ENCODE measurements at regions not wholly inside any gene's neighbourhood (a gene's known extent, or its start where the extent isn't known, plus 50 kb on each side); places are given as distances from the start of the nearest gene placed in this dataset.
A peak's percentile ranks its signal among the peaks of the same experiment; 100 is the strongest.

DNA sequence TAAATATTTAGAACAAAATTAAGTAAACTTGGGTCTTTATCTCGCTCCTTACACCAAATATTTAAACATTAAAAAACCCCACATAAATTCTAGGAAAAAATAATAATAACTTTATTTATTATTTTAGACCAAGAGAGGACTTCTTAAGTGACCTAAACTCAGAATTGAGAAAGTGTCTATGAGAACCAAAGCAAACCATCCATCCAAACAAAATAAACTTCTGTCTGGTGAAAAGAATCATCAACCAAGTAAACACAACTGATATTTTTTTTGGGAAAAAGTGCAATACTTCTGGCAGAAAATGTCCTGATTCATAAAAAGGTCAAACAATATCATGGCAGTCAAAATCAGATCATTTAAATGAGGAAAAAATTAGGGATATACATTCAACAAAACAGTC, 533.0 kb downstream of the SPRY1 start:
- H3K27ac ChIP-seq: peak overlapping the region in 2 of 10 donors; percentile 23 to 33
- no peak for TF ChIP-seq CTCF (IDR thresholded peaks at IDR 0.05)
- WGBS, 2 donors: 88 to 100% methylated on average over 1 of the region's 1 CpG

DNA sequence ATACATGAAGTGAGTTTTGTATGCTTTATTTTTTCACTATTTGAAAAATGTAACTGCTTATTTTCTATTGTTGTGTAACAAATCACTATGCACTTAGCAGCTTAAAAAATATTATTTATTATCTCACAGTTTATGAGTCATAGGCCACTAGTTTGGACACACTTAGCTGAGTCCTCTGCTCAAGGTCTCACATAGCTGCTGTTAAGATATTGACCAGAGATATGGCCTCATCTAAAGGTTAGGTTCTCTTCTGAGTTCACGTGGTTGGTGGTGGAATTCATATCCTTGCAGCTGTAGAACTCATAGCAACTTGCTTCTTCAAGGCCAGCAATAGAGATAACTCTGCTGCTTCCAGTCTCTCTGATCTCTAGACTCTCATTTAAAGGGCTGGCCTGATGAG, 534.4 kb downstream of the SPRY1 start:
- no peaks in the 10 kb centered on the region for H3K27me3 ChIP-seq
- no peak overlapping the region for H3K4me3 ChIP-seq
- DNase-seq (no peak), ATAC-seq (peak in 1 of 8 donors; percentile 71)
- no peaks in the 10 kb centered on the region for H3K9me3 ChIP-seq
- intact Hi-C loops (cut with DNase I): loop anchor here in 1 of 10 donors (2.0 kb wide), 1 partner anchor 34 kb away; no protein-coding TSS in a partner anchor
- H3K36me3 ChIP-seq: no peaks in the 10 kb centered on the region
- peaks cover 0 to 12% (median 8%) of the 10 kb centered on the region in 9 donors for H3K4me1 ChIP-seq
- 80 to 91% methylated on average over 1 of the region's 1 CpG for WGBS, 2 donors
- TF ChIP-seq CTCF (IDR thresholded peaks at IDR 0.05): no peak
- H3K27ac ChIP-seq: peak overlapping the region in 1 of 10 donors; percentile 23

More for the DNA sequence above, 533.0 kb downstream of the SPRY1 start:
- intact Hi-C loops (cut with DNase I): no loop called here
- ATAC-seq: no peak
- DNase-seq: no peak
- no peaks in the 10 kb centered on the region for H3K9me3 ChIP-seq
- H3K36me3 ChIP-seq: no peaks in the 10 kb centered on the region
- no peaks in the 10 kb centered on the region for H3K27me3 ChIP-seq
- no peak overlapping the region for H3K4me3 ChIP-seq
- H3K4me1 ChIP-seq: peaks cover 0 to 10% (median 8%) of the 10 kb centered on the region in 9 donors

GRCh38 chr4:123934096-123934495, 537.5 kb downstream of the SPRY1 start:
- no peak overlapping the region for H3K4me3 ChIP-seq
- no peaks in the 10 kb centered on the region for H3K36me3 ChIP-seq
- no peak for ATAC-seq
- no peaks in the 10 kb centered on the region for H3K27me3 ChIP-seq
- no peak overlapping the region for H3K27ac ChIP-seq
- no peaks in the 10 kb centered on the region for H3K9me3 ChIP-seq
- H3K4me1 ChIP-seq: peaks cover 0 to 32% (median 13%) of the 10 kb centered on the region in 9 donors
- intact Hi-C loops (cut with DNase I): no loop called here
- no peak for TF ChIP-seq CTCF (IDR thresholded peaks at IDR 0.05)
- 90 to 96% methylated on average over 2 of the region's 2 CpGs for WGBS, 2 donors
- no peak for DNase-seq

- ATAC-seq: peak in 4 of 8 donors; percentile 18 to 31 (median 27)
- peaks cover 0 to 39% (median 19%) of the 10 kb centered on the region in 9 donors for H3K4me1 ChIP-seq
- 21 to 43% methylated on average over 2 of the region's 2 CpGs for WGBS, 2 donors
- no peak overlapping the region for H3K4me3 ChIP-seq
- peak overlapping the region in 4 of 10 donors; percentile 13 to 46 (median 32) for H3K27ac ChIP-seq
- intact Hi-C loops (cut with DNase I): no loop called here
- no peak for TF ChIP-seq CTCF (IDR thresholded peaks at IDR 0.05)
- DNase-seq: no peak
- no peaks in the 10 kb centered on the region for H3K36me3 ChIP-seq
- no peaks in the 10 kb centered on the region for H3K9me3 ChIP-seq
- no peaks in the 10 kb centered on the region for H3K27me3 ChIP-seq
Measured at GRCh38 chr4:123936621-123937043, 540.0 kb downstream of the SPRY1 start.
